Sigmoid colon (tissue), 4 donors: ENCODE measurements at regions not wholly inside any gene's neighbourhood (a gene's known extent, or its start where the extent isn't known, plus 50 kb on each side); places are given as distances from the start of the nearest gene placed in this dataset.

Experiments
- CTCF ChIP-seq, 4 experiments: fragments of 450-650 bp in 3 of 4; fragments of 200-600 bp in 1 of 4; IDR thresholded peaks; one replicate each; pipeline ENCODE4 v1.5.1; 2016 to 2019; ENCODE audit warnings: antibody characterized with exemption in 4 of 4, mild to moderate bottlenecking in 3 of 4, moderate library complexity in 2 of 4
- EP300 ChIP-seq, 4 donors: sonication (generic); formaldehyde crosslinking; IDR thresholded peaks; one replicate each; pipeline ENCODE4 v1.6.1; 2017; ENCODE audit warnings: antibody characterized with exemption in 4 of 4
- POLR2A ChIP-seq, 2 donors: fragments of 450-650 bp; IDR thresholded peaks; one replicate each; pipeline ENCODE4 v1.6.1; 2016; ENCODE audit warnings: antibody characterized with exemption in 2 of 2, mild to moderate bottlenecking in 2 of 2, moderate library complexity in 2 of 2
- POLR2AphosphoS5 ChIP-seq, 4 donors: sonication (generic); formaldehyde crosslinking; IDR thresholded peaks; one replicate each; pipeline ENCODE4 v1.6.1; 2017; ENCODE audit warnings: antibody characterized with exemption in 4 of 4

GRCh38 chr6:168179702-168180382, 100.8 kb upstream of the FRMD1 start:
- TF ChIP-seq POLR2AphosphoS5 (IDR thresholded peaks at IDR 0.05) (no peak), POLR2A (IDR thresholded peaks at IDR 0.05) (no peak), CTCF (IDR thresholded peaks at IDR 0.05) (no peak), EP300 (IDR thresholded peaks at IDR 0.05) (no peak)
